PFSK-1 (cell line): ENCODE measurements at regions not wholly inside any gene's neighbourhood (a gene's known extent, or its start where the extent isn't known, plus 50 kb on each side); places are given as distances from the start of the nearest gene placed in this dataset.

Source experiments
- POLR2AphosphoS5 ChIP-seq: IDR thresholded peaks from 2 replicates; pipeline ENCODE4 v1.6.1; 2012; ENCODE audit warnings: low read depth, mild to moderate bottlenecking, control low read depth, low read length, moderate library complexity
- TAF1 ChIP-seq: IDR thresholded peaks from 2 replicates; pipeline ENCODE4 v1.6.1; 2012; ENCODE audit warnings: low read length, control low read depth, borderline replicate concordance; ENCODE audit not compliant: insufficient read depth
- TF ChIP-seq, protein P1 (sequence below), 2 experiments: IDR thresholded peaks; 2 replicates each; pipeline versions ENCODE4 v1.6.1 to v1.8.0; 2011 to 2012; ENCODE audit warnings: low read depth in 2 of 2, low read length in 2 of 2, control low read depth in 1 of 2, inconsistent platforms in 1 of 2, mild to moderate bottlenecking in 1 of 2, moderate library complexity in 1 of 2; ENCODE audit not compliant: insufficient read depth in 1 of 2

DNA sequence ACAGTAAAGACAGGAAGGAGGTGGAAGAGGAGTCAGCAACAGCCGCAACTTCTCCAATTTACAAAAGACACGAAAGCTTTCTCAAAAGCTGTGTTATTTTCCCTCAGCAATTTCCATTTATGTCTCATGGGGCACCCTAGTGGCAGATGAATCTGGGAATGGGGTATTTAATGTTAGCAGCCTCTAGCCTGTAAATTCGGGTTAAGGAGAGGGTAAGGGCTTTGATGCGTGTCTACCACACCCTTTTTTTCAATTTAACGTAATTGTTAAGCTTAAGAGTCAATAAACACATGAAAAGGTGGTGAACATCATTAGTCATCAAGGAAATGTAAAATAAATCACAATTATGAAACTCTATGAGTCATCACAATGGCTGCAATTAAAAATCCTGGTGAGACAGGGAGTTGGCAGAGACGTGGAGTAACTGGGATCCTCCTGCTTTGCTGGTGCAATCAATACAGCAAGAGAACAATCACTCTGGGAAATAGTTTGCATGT, 986.4 kb downstream of the AACS start:
- TF ChIP-seq TAF1 (no peak), POLR2AphosphoS5 (no peak)
- TF ChIP-seq, protein P1, sequence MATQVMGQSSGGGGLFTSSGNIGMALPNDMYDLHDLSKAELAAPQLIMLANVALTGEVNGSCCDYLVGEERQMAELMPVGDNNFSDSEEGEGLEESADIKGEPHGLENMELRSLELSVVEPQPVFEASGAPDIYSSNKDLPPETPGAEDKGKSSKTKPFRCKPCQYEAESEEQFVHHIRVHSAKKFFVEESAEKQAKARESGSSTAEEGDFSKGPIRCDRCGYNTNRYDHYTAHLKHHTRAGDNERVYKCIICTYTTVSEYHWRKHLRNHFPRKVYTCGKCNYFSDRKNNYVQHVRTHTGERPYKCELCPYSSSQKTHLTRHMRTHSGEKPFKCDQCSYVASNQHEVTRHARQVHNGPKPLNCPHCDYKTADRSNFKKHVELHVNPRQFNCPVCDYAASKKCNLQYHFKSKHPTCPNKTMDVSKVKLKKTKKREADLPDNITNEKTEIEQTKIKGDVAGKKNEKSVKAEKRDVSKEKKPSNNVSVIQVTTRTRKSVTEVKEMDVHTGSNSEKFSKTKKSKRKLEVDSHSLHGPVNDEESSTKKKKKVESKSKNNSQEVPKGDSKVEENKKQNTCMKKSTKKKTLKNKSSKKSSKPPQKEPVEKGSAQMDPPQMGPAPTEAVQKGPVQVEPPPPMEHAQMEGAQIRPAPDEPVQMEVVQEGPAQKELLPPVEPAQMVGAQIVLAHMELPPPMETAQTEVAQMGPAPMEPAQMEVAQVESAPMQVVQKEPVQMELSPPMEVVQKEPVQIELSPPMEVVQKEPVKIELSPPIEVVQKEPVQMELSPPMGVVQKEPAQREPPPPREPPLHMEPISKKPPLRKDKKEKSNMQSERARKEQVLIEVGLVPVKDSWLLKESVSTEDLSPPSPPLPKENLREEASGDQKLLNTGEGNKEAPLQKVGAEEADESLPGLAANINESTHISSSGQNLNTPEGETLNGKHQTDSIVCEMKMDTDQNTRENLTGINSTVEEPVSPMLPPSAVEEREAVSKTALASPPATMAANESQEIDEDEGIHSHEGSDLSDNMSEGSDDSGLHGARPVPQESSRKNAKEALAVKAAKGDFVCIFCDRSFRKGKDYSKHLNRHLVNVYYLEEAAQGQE (IDR thresholded peaks at IDR 0.05; ENCODE audit: insufficient read depth in 1 of 2, low read depth in 2 of 2, low read length in 2 of 2), result no peak
